ENCODE measurements at regions not wholly inside any gene's neighbourhood (a gene's known extent, or its start where the extent isn't known, plus 50 kb on each side); places are given as distances from the start of the nearest gene placed in this dataset.
"Not testable (repeated sequence)": the region's sequence is repeated elsewhere in the genome, so short reads cannot be mapped to it uniquely, and the experiment has no call there.

GRCh38 chr1:8121261-8122159 is 95.4 kb upstream of the ERRFI1 start:
- no peak overlapping the region for H3K4me2 ChIP-seq (ENCODE audit: low read depth, low read length, poor library complexity, severe bottlenecking)
- no peaks in the 10 kb centered on the region for H4K20me1 ChIP-seq (ENCODE audit: low read depth, low read length)
- H3K9me2 ChIP-seq (replicated peaks; ENCODE audit: insufficient read depth, low read length): no peaks in the 10 kb centered on the region
- no peaks in the 10 kb centered on the region for H3K27me3 ChIP-seq (ENCODE audit: low read length)
- H3K9me3 ChIP-seq (ENCODE audit: insufficient read depth, low read length): no peaks in the 10 kb centered on the region
- H3K36me3 ChIP-seq (ENCODE audit: low read length): no peaks in the 10 kb centered on the region
- no peaks in the 10 kb centered on the region for H3K79me2 ChIP-seq (ENCODE audit: insufficient read depth, low read length)
- H2AFZ ChIP-seq (ENCODE audit: low read depth, low read length, severe bottlenecking): no peak overlapping the region
- H3F3A ChIP-seq (ENCODE audit: insufficient read depth): no peaks in the 10 kb centered on the region
- no peak overlapping the region for H3K27ac ChIP-seq (ENCODE audit: low read depth, low read length)
- no peak overlapping the region for H3K9ac ChIP-seq (ENCODE audit: low read length)
- no peak for TF ChIP-seq EZH2phosphoT487 (conservative IDR thresholded peaks at IDR 0.05; ENCODE audit: low read length)
- TF ChIP-seq CTCF (IDR thresholded peaks at IDR 0.05; ENCODE audit: insufficient read depth, low read length, poor library complexity, severe bottlenecking): no peak
- no peak overlapping the region for H3K4me3 ChIP-seq (ENCODE audit: insufficient read depth, low read length, poor library complexity, severe bottlenecking)

- no peaks in the 10 kb centered on the region for H3K9me2 ChIP-seq (replicated peaks; ENCODE audit: insufficient read depth, low read length)
- H2AFZ ChIP-seq (ENCODE audit: low read depth, low read length, severe bottlenecking): no peak overlapping the region
- H3K9ac ChIP-seq (ENCODE audit: low read length): no peak overlapping the region
- TF ChIP-seq CTCF (IDR thresholded peaks at IDR 0.05; ENCODE audit: insufficient read depth, low read length, poor library complexity, severe bottlenecking) (no peak), EZH2phosphoT487 (conservative IDR thresholded peaks at IDR 0.05; ENCODE audit: low read length) (no peak)
- no peaks in the 10 kb centered on the region for H3K79me2 ChIP-seq (ENCODE audit: insufficient read depth, low read length)
- no peak overlapping the region for H3K4me3 ChIP-seq (ENCODE audit: insufficient read depth, low read length, poor library complexity, severe bottlenecking)
- no peaks in the 10 kb centered on the region for H3K9me3 ChIP-seq (ENCODE audit: insufficient read depth, low read length)
- no peaks in the 10 kb centered on the region for H3F3A ChIP-seq (ENCODE audit: insufficient read depth)
- no peaks in the 10 kb centered on the region for H3K27me3 ChIP-seq (ENCODE audit: low read length)
- H3K36me3 ChIP-seq (ENCODE audit: low read length): no peaks in the 10 kb centered on the region
- H3K27ac ChIP-seq (ENCODE audit: low read depth, low read length): no peak overlapping the region
- no peak overlapping the region for H3K4me2 ChIP-seq (ENCODE audit: low read depth, low read length, poor library complexity, severe bottlenecking)
- H4K20me1 ChIP-seq (ENCODE audit: low read depth, low read length): no peaks in the 10 kb centered on the region
These were observed 94.7 kb upstream of the ERRFI1 start for GRCh38 chr1:8120693-8121260.

GRCh38 chr1:8118736-8119135 is 92.6 kb upstream of the ERRFI1 start:
- H2AFZ ChIP-seq (ENCODE audit: low read depth, low read length, severe bottlenecking); H3K9me2 ChIP-seq (replicated peaks; ENCODE audit: insufficient read depth, low read length); H3F3A ChIP-seq (ENCODE audit: insufficient read depth); H4K20me1 ChIP-seq (ENCODE audit: low read depth, low read length); H3K4me3 ChIP-seq (ENCODE audit: insufficient read depth, low read length, poor library complexity, severe bottlenecking); H3K27ac ChIP-seq (ENCODE audit: low read depth, low read length); H3K27me3 ChIP-seq (ENCODE audit: low read length); H3K36me3 ChIP-seq (ENCODE audit: low read length); H3K4me2 ChIP-seq (ENCODE audit: low read depth, low read length, poor library complexity, severe bottlenecking); H3K9me3 ChIP-seq (ENCODE audit: insufficient read depth, low read length); H3K79me2 ChIP-seq (ENCODE audit: insufficient read depth, low read length); H3K9ac ChIP-seq (ENCODE audit: low read length): not testable (repeated sequence)

GRCh38 chr1:8118031-8118451 is 91.9 kb upstream of the ERRFI1 start:
- Histone ChIP-seq H3K27me3 (ENCODE audit: low read length) (no peaks in the 10 kb centered on the region), H4K20me1 (ENCODE audit: low read depth, low read length) (no peaks in the 10 kb centered on the region), H3K9me3 (ENCODE audit: insufficient read depth, low read length) (no peaks in the 10 kb centered on the region), H3F3A (ENCODE audit: insufficient read depth) (no peaks in the 10 kb centered on the region), H3K4me2 (ENCODE audit: low read depth, low read length, poor library complexity, severe bottlenecking) (no peak overlapping the region), H2AFZ (ENCODE audit: low read depth, low read length, severe bottlenecking) (no peak overlapping the region), H3K4me3 (ENCODE audit: insufficient read depth, low read length, poor library complexity, severe bottlenecking) (no peak overlapping the region), H3K36me3 (ENCODE audit: low read length) (no peaks in the 10 kb centered on the region), H3K9ac (ENCODE audit: low read length) (no peak overlapping the region), H3K27ac (ENCODE audit: low read depth, low read length) (no peak overlapping the region), H3K9me2 (replicated peaks; ENCODE audit: insufficient read depth, low read length) (no peaks in the 10 kb centered on the region), H3K79me2 (ENCODE audit: insufficient read depth, low read length) (no peaks in the 10 kb centered on the region)
- no peak for TF ChIP-seq EZH2phosphoT487 (conservative IDR thresholded peaks at IDR 0.05; ENCODE audit: low read length)
- TF ChIP-seq CTCF (IDR thresholded peaks at IDR 0.05; ENCODE audit: insufficient read depth, low read length, poor library complexity, severe bottlenecking): no peak
